Breast epithelium (tissue), 4 donors: ENCODE measurements at regions not wholly inside any gene's neighbourhood (a gene's known extent, or its start where the extent isn't known, plus 50 kb on each side); places are given as distances from the start of the nearest gene placed in this dataset.

Experiments used
- DNase-seq, 2 donors: peaks; one replicate each; pipeline ENCODE4 v3.0.0-alpha.2; 2019; ENCODE audit warnings: low spot score in 2 of 2
- H3K27ac ChIP-seq, 2 donors: fragments of 200-600 bp; sonication (generic) in 1 of 2; one replicate each; pipeline ENCODE4 v1.5.1; 2016 to 2019; ENCODE audit warnings: mild to moderate bottlenecking in 1 of 2
- H3K27me3 ChIP-seq, 2 donors: fragments of 200-600 bp; sonication (generic) in 1 of 2; one replicate each; pipeline versions ENCODE4 v1.5.1 to v1.6.0; 2017 to 2019; ENCODE audit warnings: control low read depth in 1 of 2, mild to moderate bottlenecking in 1 of 2
- H3K36me3 ChIP-seq: fragments of 200-600 bp; one replicate; pipeline ENCODE4 v1.5.1; 2019
- H3K4me1 ChIP-seq, 2 donors: fragments of 200-600 bp; sonication (generic); one replicate each; pipeline ENCODE4 v1.5.1; 2016 to 2019; ENCODE audit warnings: control low read depth in 1 of 2
- H3K4me3 ChIP-seq, 3 donors: fragments of 200-600 bp; sonication (generic); 1 replicate in 2 of 3; 2 replicates in 1 of 3; pipeline ENCODE4 v1.5.1; 2016 to 2019; ENCODE audit warnings: mild to moderate bottlenecking in 3 of 3, moderate library complexity in 2 of 3
- H3K9me3 ChIP-seq, 2 donors: fragments of 200-600 bp; sonication (generic) in 1 of 2; one replicate each; pipeline ENCODE4 v1.5.1; 2016 to 2019; ENCODE audit warnings: control low read depth in 1 of 2
- POLR2A ChIP-seq: fragments of 450-650 bp; IDR thresholded peaks from one replicate; pipeline ENCODE4 v1.6.1; 2016; ENCODE audit warnings: antibody characterized with exemption, mild to moderate bottlenecking, moderate library complexity
- POLR2AphosphoS5 ChIP-seq, 3 donors: sonication (generic); formaldehyde crosslinking; IDR thresholded peaks; one replicate each; pipeline ENCODE4 v1.6.1; 2017; ENCODE audit warnings: antibody characterized with exemption in 3 of 3
- intact Hi-C: fragments of 100-400 bp; cut with DNase I; formaldehyde crosslinking; loops from one replicate; pipeline ENCODE4 v1.15.1; 2023; ENCODE audit warnings: low total_unique reads
- TF ChIP-seq, protein P1 (sequence below), 3 donors: fragments of 450-650 bp; IDR thresholded peaks; one replicate each; pipeline ENCODE4 v1.5.1; 2016 to 2017; ENCODE audit warnings: antibody characterized with exemption in 3 of 3, mild to moderate bottlenecking in 3 of 3, moderate library complexity in 3 of 3

DNA sequence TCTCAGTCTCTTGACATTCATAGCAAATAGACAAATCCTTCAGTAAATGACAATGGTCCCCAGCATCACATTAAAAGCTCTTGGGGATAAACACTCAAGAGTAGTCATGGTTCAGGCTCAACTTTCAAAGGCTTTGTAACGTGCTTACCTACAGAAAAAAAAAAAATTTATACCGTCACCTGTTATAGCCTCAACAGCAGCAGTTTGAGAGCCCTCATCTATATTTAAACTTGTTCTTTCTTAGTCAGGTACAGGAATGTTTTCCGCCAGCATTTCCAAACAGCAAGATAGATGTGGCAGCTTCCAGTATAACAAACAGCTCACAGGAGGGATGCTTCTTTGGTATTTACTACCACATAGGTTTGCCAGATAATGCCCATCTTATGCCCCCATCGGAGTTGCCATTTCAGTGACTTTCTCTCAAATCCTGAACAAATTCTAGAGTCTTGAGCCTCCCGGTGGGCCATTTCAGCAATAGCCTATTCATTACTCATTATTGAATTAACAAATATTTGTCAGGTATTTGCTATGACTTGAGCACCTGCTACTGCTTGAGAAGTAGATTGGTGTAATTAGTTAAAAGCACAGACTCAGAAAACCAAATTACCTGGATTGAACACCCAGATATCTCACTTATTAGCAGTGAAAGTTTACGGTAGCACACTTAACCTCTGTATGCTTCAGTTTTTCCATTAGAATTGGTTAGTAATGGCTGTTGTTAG, 470.0 kb downstream of the EBF1 start:
- intact Hi-C loops: no loop called here
- DNase-seq: no peak

DNA sequence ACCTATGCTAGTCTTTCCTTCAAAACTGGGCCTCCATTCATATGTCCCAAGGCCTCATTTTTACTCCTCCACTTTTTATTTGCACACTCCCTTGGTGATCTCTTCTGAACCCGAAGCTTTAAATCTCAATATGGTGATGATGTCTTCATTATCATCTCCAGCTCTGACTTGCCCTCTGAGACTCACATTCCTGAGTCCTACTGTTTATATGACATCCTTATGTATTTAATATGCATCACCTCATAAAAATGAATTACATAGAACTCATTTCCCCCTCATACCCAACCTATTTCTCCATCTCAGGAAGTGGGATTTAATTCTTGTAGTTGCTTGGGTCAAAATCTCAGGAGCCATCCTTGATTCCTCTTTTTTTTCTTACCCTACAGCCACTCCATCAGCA, 473.0 kb downstream of the EBF1 start:
- no peak overlapping the region for H3K4me3 ChIP-seq
- no peak overlapping the region for H3K27ac ChIP-seq
- H3K9me3 ChIP-seq: no peaks in the 10 kb centered on the region
- intact Hi-C loops: no loop called here
- no peaks in the 10 kb centered on the region for H3K27me3 ChIP-seq
- no peak for DNase-seq
- H3K36me3 ChIP-seq: no peaks in the 10 kb centered on the region
- TF ChIP-seq, protein P1, sequence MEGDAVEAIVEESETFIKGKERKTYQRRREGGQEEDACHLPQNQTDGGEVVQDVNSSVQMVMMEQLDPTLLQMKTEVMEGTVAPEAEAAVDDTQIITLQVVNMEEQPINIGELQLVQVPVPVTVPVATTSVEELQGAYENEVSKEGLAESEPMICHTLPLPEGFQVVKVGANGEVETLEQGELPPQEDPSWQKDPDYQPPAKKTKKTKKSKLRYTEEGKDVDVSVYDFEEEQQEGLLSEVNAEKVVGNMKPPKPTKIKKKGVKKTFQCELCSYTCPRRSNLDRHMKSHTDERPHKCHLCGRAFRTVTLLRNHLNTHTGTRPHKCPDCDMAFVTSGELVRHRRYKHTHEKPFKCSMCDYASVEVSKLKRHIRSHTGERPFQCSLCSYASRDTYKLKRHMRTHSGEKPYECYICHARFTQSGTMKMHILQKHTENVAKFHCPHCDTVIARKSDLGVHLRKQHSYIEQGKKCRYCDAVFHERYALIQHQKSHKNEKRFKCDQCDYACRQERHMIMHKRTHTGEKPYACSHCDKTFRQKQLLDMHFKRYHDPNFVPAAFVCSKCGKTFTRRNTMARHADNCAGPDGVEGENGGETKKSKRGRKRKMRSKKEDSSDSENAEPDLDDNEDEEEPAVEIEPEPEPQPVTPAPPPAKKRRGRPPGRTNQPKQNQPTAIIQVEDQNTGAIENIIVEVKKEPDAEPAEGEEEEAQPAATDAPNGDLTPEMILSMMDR (IDR thresholded peaks at IDR 0.05): no peak
- TF ChIP-seq POLR2AphosphoS5 (IDR thresholded peaks at IDR 0.05) (no peak), POLR2A (no peak)
- no peaks in the 10 kb centered on the region for H3K4me1 ChIP-seq

More for the DNA sequence above, 470.0 kb downstream of the EBF1 start:
- Histone ChIP-seq H3K4me3 (no peak overlapping the region), H3K36me3 (no peaks in the 10 kb centered on the region), H3K4me1 (no peaks in the 10 kb centered on the region), H3K27me3 (no peaks in the 10 kb centered on the region), H3K9me3 (no peaks in the 10 kb centered on the region), H3K27ac (no peak overlapping the region)
- TF ChIP-seq POLR2A (no peak), POLR2AphosphoS5 (IDR thresholded peaks at IDR 0.05) (no peak)
- TF ChIP-seq, protein P1 (IDR thresholded peaks at IDR 0.05): no peak

DNA sequence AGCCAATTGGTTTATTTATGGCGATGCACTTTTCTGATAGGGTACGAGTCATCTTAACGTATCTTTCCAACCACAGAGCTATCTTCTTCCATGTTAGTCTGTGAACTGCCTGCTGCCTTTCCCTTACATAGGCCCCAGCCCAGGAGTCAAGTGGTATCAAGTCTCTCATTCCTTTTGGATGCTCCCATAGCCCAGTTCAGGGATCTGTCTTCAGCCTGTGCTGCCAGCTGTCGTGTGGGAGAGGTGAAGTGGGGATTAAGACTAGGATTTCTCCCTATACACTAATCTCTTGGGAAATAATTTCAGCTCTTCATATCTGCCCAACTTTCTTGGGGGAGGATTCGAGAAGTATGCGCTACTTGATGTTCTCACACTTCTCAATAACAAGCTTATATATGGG, 475.7 kb downstream of the EBF1 start:
- no peaks in the 10 kb centered on the region for H3K4me1 ChIP-seq
- H3K27ac ChIP-seq: no peak overlapping the region
- no peaks in the 10 kb centered on the region for H3K9me3 ChIP-seq
- no peaks in the 10 kb centered on the region for H3K27me3 ChIP-seq
- H3K4me3 ChIP-seq: no peak overlapping the region
- intact Hi-C loops: no loop called here
- TF ChIP-seq POLR2AphosphoS5 (IDR thresholded peaks at IDR 0.05) (no peak), POLR2A (no peak)
- TF ChIP-seq, protein P1 (IDR thresholded peaks at IDR 0.05): no peak
- DNase-seq: no peak
- no peaks in the 10 kb centered on the region for H3K36me3 ChIP-seq

DNA sequence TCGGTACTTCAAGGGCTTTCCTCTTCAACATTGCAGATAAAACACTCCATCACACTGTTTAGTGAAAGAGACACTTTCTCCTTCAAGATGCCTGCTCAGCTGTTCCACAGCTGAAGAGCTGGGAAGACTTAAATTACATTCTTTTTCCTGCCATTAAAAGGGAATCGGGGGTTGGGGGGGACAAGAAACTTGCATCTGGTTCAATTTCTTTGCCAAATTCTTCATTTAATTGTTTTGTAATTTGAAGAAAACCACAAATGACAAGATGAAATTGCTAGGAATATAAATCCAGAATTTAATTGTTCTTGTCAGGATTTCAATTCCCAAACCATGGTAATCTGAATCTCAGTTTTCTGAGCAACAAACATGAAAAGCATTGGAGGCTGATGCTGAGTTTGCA, 478.3 kb downstream of the EBF1 start:
- no peaks in the 10 kb centered on the region for H3K27me3 ChIP-seq
- no peaks in the 10 kb centered on the region for H3K4me1 ChIP-seq
- DNase-seq: no peak
- intact Hi-C loops: no loop called here
- H3K4me3 ChIP-seq: no peak overlapping the region
- TF ChIP-seq POLR2AphosphoS5 (IDR thresholded peaks at IDR 0.05) (no peak), POLR2A (no peak)
- TF ChIP-seq, protein P1 (IDR thresholded peaks at IDR 0.05): no peak
- H3K36me3 ChIP-seq: no peaks in the 10 kb centered on the region
- no peak overlapping the region for H3K27ac ChIP-seq
- no peaks in the 10 kb centered on the region for H3K9me3 ChIP-seq

DNA sequence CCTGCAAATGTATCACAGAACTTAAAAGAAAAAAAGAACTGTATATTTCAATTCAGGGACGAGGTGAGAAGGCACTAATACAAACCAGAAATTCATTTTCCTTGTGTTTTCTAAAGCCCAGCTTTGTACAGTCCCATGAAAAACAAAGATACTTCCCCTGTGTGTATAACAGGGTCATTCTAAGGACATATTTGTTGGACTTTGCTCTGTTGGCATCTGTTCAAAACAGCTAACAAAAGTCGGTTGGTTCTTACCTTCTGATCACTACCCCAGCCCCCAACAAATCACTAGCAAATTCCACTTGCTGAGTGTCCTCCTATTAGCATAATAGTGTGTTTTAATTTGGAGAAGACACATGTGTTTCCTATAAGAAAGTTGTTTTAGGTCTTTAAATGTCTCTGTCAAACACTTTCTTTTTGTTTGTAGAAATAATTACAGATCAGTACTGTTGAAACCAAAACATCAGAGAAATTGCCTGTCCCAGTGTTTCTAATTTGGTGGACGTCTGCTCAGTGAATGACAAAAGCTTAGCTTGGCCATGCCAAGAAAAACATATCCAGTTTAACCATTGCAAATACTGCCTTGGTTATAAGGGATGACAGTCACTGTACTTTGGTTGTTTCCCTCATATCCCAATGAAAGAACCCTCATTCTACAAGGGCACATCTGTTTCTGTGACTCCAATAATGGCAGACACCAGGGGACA, 480.5 kb downstream of the EBF1 start:
- H3K27me3 ChIP-seq: no peaks in the 10 kb centered on the region

More for the DNA sequence above, 480.5 kb downstream of the EBF1 start:
- Histone ChIP-seq H3K9me3 (no peaks in the 10 kb centered on the region), H3K4me1 (no peaks in the 10 kb centered on the region), H3K27ac (no peak overlapping the region), H3K36me3 (no peaks in the 10 kb centered on the region), H3K4me3 (no peak overlapping the region)
- no peak for DNase-seq
- intact Hi-C loops: no loop called here
- TF ChIP-seq POLR2A: no peak
- TF ChIP-seq, protein P1 (IDR thresholded peaks at IDR 0.05): no peak
- TF ChIP-seq POLR2AphosphoS5 (IDR thresholded peaks at IDR 0.05): no peak
